GM18502 (cell line): ENCODE measurements at regions not wholly inside any gene's neighbourhood (a gene's known extent, or its start where the extent isn't known, plus 50 kb on each side); places are given as distances from the start of the nearest gene placed in this dataset.
A peak's percentile ranks its signal among the peaks of the same experiment; 100 is the strongest.

Experiments
- ATAC-seq: cut with Tn5 transposase; IDR thresholded peaks from one replicate; pipeline ENCODE4 v1.9.1; 2021; ENCODE audit warnings: mild to moderate bottlenecking; ENCODE audit not compliant: unreplicated experiment, poor library complexity

- ATAC-seq = no peak
These were observed 68.5 kb upstream of the LNX1 start for GRCh38 chr4:53659737-53660136.

GRCh38 chr4:53659112-53659511, 67.8 kb upstream of the LNX1 start:
- no peak for ATAC-seq

- ATAC-seq = no peak
These were observed 66.7 kb upstream of the LNX1 start for GRCh38 chr4:53658029-53658428.

GRCh38 chr4:53656421-53656981, 65.2 kb upstream of the LNX1 start:
- ATAC-seq = no peak

- no peak for ATAC-seq
These were observed 63.0 kb upstream of the LNX1 start for GRCh38 chr4:53654300-53654758.

- ATAC-seq = peak; percentile 57
These were observed 62.3 kb upstream of the LNX1 start for GRCh38 chr4:53653484-53654053.

- no peak for ATAC-seq
These were observed 60.0 kb upstream of the LNX1 start for GRCh38 chr4:53651156-53651735.

- no peak for ATAC-seq
These were observed 58.1 kb upstream of the LNX1 start for GRCh38 chr4:53649357-53649756.

- ATAC-seq = no peak
These were observed 56.3 kb upstream of the LNX1 start for GRCh38 chr4:53647547-53647946.

GRCh38 chr4:53646795-53647194, 55.5 kb upstream of the LNX1 start:
- no peak for ATAC-seq

GRCh38 chr4:53645108-53645507, 53.8 kb upstream of the LNX1 start:
- ATAC-seq = no peak

- no peak for ATAC-seq
These were observed 53.3 kb upstream of the LNX1 start for GRCh38 chr4:53644607-53645006.
